ENCODE measurements at regions not wholly inside any gene's neighbourhood (a gene's known extent, or its start where the extent isn't known, plus 50 kb on each side); places are given as distances from the start of the nearest gene placed in this dataset.

DNA sequence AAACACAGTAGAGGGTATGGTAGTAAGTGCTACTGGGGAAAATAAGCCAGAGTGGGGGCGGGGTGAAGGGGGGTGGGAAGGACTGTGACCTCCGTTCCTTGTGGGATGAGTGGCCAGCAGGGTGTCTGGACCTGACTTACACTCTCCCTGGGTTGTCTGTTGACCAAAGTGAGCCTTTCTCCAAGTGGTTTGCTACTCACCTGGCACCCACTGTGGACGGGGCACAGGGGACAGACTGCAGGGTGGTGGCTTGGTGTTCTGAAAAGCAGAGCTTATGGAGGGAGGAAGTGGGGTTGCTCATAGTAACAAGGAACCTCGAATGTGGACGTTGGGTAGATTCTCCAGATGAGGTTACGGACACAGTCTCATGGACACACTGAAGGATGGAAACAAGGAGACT lies 94.4 kb upstream of the VRK1 start:
- TF ChIP-seq CTCF (IDR thresholded peaks at IDR 0.05; ENCODE audit: low read depth, low read length, missing input control): no peak
- TF ChIP-seq HNF4A (conservative IDR thresholded peaks at IDR 0.05): no peak
- no peak for TF ChIP-seq RAD21 (IDR thresholded peaks at IDR 0.05)
- no peak for TF ChIP-seq TAF1 (conservative IDR thresholded peaks at IDR 0.05)
- no peak for TF ChIP-seq JUND (IDR thresholded peaks at IDR 0.05)
- TF ChIP-seq, protein P1, sequence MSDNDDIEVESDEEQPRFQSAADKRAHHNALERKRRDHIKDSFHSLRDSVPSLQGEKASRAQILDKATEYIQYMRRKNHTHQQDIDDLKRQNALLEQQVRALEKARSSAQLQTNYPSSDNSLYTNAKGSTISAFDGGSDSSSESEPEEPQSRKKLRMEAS (IDR thresholded peaks at IDR 0.05): no peak
- TF ChIP-seq REST (IDR thresholded peaks at IDR 0.05): no peak
- TF ChIP-seq ZBTB33 (IDR thresholded peaks at IDR 0.05): no peak
- no peak for TF ChIP-seq ATF3 (IDR thresholded peaks at IDR 0.05)
- no peak for TF ChIP-seq EGR1 (IDR thresholded peaks at IDR 0.05; ENCODE audit: low read depth in 2 of 2)
